HEK293 (cell line): ENCODE measurements at regions not wholly inside any gene's neighbourhood (a gene's known extent, or its start where the extent isn't known, plus 50 kb on each side); places are given as distances from the start of the nearest gene placed in this dataset.
"Not testable (repeated sequence)": the region's sequence is repeated elsewhere in the genome, so short reads cannot be mapped to it uniquely, and the experiment has no call there.

Source experiments
- HOXD13 ChIP-seq: sonication (generic); formaldehyde crosslinking; IDR thresholded peaks from 2 replicates; pipeline ENCODE4 v1.8.0; 2022; ENCODE audit warnings: missing genetic modification reagents, borderline replicate concordance
- REST ChIP-seq: fragments of 450-650 bp; formaldehyde crosslinking; IDR thresholded peaks from 2 replicates; pipeline ENCODE4 v1.5.1; 2016; ENCODE audit warnings: missing biosample characterization, missing genetic modification characterization
- TSHZ1 ChIP-seq: fragments of 450-650 bp; formaldehyde crosslinking; IDR thresholded peaks from 2 replicates; pipeline ENCODE4 v1.5.1; 2016; ENCODE audit warnings: missing biosample characterization, missing genetic modification characterization, borderline replicate concordance
- YY1 ChIP-seq: fragments of 450-650 bp; formaldehyde crosslinking; IDR thresholded peaks from 2 replicates; pipeline ENCODE4 v1.5.1; 2018; ENCODE audit warnings: missing biosample characterization, missing genetic modification characterization
- ZNF274 ChIP-seq, 2 experiments: fragments of 200-500 bp in 1 of 2; fragments of 450-650 bp in 1 of 2; sonication (Bioruptor generic) in 1 of 2; formaldehyde crosslinking in 1 of 2; IDR thresholded peaks; 2 replicates each; pipeline versions ENCODE4 v1.5.1 to v1.6.1; 2014 to 2016; ENCODE audit warnings: borderline replicate concordance in 1 of 2, inconsistent platforms in 1 of 2, low read length in 1 of 2, missing biosample characterization in 1 of 2, missing genetic modification characterization in 1 of 2
- ZNF324 ChIP-seq: fragments of 450-650 bp; formaldehyde crosslinking; IDR thresholded peaks from 2 replicates; pipeline ENCODE4 v1.5.1; 2016; ENCODE audit warnings: missing biosample characterization, missing genetic modification characterization
- ZNF558 ChIP-seq: fragments of 450-650 bp; formaldehyde crosslinking; IDR thresholded peaks from 2 replicates; pipeline ENCODE4 v1.5.1; 2016; ENCODE audit warnings: missing biosample characterization, missing genetic modification characterization
- ZNF626 ChIP-seq: fragments of 450-650 bp; sonication (Bioruptor Pico); formaldehyde crosslinking; IDR thresholded peaks from 2 replicates; pipeline ENCODE4 v1.5.1; 2018; ENCODE audit warnings: missing biosample characterization, missing genetic modification characterization, inconsistent platforms
- ZNF660 ChIP-seq: fragments of 450-650 bp; IDR thresholded peaks from 2 replicates; pipeline ENCODE4 v1.5.1; 2018; ENCODE audit warnings: missing biosample characterization, mild to moderate bottlenecking, missing genetic modification characterization
- ZNF670 ChIP-seq: fragments of 450-650 bp; formaldehyde crosslinking; IDR thresholded peaks from 2 replicates; pipeline ENCODE4 v1.5.1; 2016; ENCODE audit warnings: missing biosample characterization, missing genetic modification characterization, low read depth
- ZNF830 ChIP-seq: fragments of 450-650 bp; IDR thresholded peaks from 2 replicates; pipeline ENCODE4 v1.5.0; 2018; ENCODE audit warnings: missing biosample characterization, missing genetic modification characterization, low read depth, mild to moderate bottlenecking, moderate library complexity
- TF ChIP-seq, protein P1 (sequence below): fragments of 450-650 bp; formaldehyde crosslinking; IDR thresholded peaks from 2 replicates; pipeline ENCODE4 v1.5.1; 2016; ENCODE audit warnings: missing biosample characterization, missing genetic modification characterization
- TF ChIP-seq, protein P2 (sequence below): fragments of 450-650 bp; formaldehyde crosslinking; IDR thresholded peaks from 2 replicates; pipeline ENCODE4 v1.5.1; 2017; ENCODE audit warnings: missing biosample characterization, missing genetic modification characterization
- TF ChIP-seq, protein P3 (sequence below): fragments of 450-650 bp; formaldehyde crosslinking; IDR thresholded peaks from 2 replicates; pipeline ENCODE4 v1.5.1; 2016; ENCODE audit warnings: missing biosample characterization, missing genetic modification characterization

DNA sequence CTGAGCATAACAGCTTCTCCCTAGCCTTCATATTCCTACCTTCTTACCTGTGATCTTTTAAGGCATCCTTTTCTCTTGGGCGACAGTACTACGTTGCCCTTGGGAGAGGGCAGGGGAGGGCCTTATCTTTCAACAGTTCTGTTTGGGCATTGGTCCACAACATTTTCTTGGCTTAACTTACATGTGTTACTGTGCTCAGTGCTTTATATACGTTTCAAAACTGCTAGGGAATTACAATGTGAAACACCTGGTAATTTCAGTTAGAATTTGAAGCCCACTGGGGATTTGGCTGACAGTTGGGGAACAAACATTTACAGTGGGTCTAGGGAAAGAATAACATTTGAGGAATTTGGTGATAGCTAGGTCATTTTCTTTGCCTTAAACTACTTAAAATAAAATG, 667.1 kb downstream of the PRIM2 start:
- TF ChIP-seq, protein P1, sequence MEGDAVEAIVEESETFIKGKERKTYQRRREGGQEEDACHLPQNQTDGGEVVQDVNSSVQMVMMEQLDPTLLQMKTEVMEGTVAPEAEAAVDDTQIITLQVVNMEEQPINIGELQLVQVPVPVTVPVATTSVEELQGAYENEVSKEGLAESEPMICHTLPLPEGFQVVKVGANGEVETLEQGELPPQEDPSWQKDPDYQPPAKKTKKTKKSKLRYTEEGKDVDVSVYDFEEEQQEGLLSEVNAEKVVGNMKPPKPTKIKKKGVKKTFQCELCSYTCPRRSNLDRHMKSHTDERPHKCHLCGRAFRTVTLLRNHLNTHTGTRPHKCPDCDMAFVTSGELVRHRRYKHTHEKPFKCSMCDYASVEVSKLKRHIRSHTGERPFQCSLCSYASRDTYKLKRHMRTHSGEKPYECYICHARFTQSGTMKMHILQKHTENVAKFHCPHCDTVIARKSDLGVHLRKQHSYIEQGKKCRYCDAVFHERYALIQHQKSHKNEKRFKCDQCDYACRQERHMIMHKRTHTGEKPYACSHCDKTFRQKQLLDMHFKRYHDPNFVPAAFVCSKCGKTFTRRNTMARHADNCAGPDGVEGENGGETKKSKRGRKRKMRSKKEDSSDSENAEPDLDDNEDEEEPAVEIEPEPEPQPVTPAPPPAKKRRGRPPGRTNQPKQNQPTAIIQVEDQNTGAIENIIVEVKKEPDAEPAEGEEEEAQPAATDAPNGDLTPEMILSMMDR: not testable (repeated sequence)
- not testable (repeated sequence) for TF ChIP-seq ZNF324; ZNF558 (tag by site-specific recombination); ZNF626 (tag by site-specific recombination); ZNF670 (tag by site-specific recombination); ZNF830 (tag by site-specific recombination); HOXD13; YY1 (tag by site-specific recombination); REST (tag by site-specific recombination); TSHZ1 (tag by site-specific recombination); ZNF274 (IDR thresholded peaks at IDR 0.05; ENCODE audit: low read length); ZNF274 (tag by site-specific recombination; IDR thresholded peaks at IDR 0.05; ENCODE audit: borderline replicate concordance); ZNF660 (tag by site-specific recombination)
- TF ChIP-seq, protein P2, sequence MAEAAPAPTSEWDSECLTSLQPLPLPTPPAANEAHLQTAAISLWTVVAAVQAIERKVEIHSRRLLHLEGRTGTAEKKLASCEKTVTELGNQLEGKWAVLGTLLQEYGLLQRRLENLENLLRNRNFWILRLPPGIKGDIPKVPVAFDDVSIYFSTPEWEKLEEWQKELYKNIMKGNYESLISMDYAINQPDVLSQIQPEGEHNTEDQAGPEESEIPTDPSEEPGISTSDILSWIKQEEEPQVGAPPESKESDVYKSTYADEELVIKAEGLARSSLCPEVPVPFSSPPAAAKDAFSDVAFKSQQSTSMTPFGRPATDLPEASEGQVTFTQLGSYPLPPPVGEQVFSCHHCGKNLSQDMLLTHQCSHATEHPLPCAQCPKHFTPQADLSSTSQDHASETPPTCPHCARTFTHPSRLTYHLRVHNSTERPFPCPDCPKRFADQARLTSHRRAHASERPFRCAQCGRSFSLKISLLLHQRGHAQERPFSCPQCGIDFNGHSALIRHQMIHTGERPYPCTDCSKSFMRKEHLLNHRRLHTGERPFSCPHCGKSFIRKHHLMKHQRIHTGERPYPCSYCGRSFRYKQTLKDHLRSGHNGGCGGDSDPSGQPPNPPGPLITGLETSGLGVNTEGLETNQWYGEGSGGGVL (tag by site-specific recombination): not testable (repeated sequence)
- TF ChIP-seq, protein P3, sequence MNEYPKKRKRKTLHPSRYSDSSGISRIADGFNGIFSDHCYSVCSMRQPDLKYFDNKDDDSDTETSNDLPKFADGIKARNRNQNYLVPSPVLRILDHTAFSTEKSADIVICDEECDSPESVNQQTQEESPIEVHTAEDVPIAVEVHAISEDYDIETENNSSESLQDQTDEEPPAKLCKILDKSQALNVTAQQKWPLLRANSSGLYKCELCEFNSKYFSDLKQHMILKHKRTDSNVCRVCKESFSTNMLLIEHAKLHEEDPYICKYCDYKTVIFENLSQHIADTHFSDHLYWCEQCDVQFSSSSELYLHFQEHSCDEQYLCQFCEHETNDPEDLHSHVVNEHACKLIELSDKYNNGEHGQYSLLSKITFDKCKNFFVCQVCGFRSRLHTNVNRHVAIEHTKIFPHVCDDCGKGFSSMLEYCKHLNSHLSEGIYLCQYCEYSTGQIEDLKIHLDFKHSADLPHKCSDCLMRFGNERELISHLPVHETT (tag by site-specific recombination): not testable (repeated sequence)
